ENCODE measurements at regions not wholly inside any gene's neighbourhood (a gene's known extent, or its start where the extent isn't known, plus 50 kb on each side); places are given as distances from the start of the nearest gene placed in this dataset.

GRCh38 chr20:52682237-52682636 is 289.9 kb upstream of the TSHZ2 start:
- TF ChIP-seq TAF1 (IDR thresholded peaks at IDR 0.05; ENCODE audit: low read depth) (no peak), REST (IDR thresholded peaks at IDR 0.05; ENCODE audit: low read depth) (no peak), ZBTB7A (IDR thresholded peaks at IDR 0.05; ENCODE audit: low read depth) (no peak), USF1 (IDR thresholded peaks at IDR 0.05) (no peak)

DNA sequence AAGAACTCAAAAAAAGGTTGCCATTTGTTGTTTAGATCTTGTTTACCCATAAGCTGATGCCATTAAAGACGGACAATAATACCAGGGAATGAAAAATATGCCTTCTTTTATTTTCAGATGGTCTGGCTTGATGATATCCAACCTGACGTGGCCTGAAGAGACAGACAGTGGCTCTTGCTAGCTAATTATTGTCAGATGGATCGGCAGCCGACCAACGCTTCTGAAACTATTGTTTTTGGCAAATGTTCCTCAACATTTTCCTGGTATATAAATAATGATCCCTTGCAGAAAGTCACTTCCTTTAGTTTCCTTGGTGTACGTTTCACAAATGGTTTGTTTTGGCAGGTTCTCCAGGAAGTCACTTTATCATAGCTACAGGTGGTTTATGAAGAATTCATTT is 290.9 kb upstream of the TSHZ2 start:
- TF ChIP-seq FOXM1 (IDR thresholded peaks at IDR 0.05; ENCODE audit: borderline replicate concordance, low read depth) (no peak), EGR1 (IDR thresholded peaks at IDR 0.05) (no peak)

DNA sequence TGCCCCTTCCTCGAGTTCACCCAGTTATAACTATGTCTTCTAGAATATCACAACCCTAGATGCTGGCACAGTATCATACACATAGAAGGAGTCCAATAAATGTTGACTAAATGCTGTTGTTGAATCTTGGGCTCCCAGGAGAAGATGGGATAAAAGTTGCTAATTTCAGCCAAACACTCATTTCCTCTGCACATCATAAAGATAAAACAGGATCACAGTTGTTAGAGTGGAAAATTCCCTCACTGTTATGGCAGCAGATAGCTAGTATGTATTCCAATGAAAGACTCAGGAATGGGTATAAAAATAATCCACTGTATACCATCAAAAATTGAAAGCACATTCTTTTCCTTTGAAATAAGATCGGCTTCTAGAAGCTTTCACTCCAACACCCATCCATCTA is 294.9 kb upstream of the TSHZ2 start:
- TF ChIP-seq TEAD4 (IDR thresholded peaks at IDR 0.05): no peak
- TF ChIP-seq CREB1 (IDR thresholded peaks at IDR 0.05; ENCODE audit: low read depth): no peak
- no peak for TF ChIP-seq FOXM1 (IDR thresholded peaks at IDR 0.05; ENCODE audit: borderline replicate concordance, low read depth)
- no peak for TF ChIP-seq NFIC (IDR thresholded peaks at IDR 0.05)
- no peak for TF ChIP-seq EGR1 (IDR thresholded peaks at IDR 0.05)
- TF ChIP-seq ZBTB7A (IDR thresholded peaks at IDR 0.05; ENCODE audit: low read depth): no peak
- TF ChIP-seq REST (IDR thresholded peaks at IDR 0.05; ENCODE audit: low read depth): no peak
- no peak for TF ChIP-seq YY1 (IDR thresholded peaks at IDR 0.05; ENCODE audit: low read depth)
- no peak for TF ChIP-seq USF1 (IDR thresholded peaks at IDR 0.05)
- no peak for TF ChIP-seq RAD21 (IDR thresholded peaks at IDR 0.05; ENCODE audit: low read depth)
- no peak for TF ChIP-seq TAF1 (IDR thresholded peaks at IDR 0.05; ENCODE audit: low read depth)
- TF ChIP-seq EP300 (IDR thresholded peaks at IDR 0.05; ENCODE audit: borderline replicate concordance): no peak
- TF ChIP-seq TCF12 (IDR thresholded peaks at IDR 0.05; ENCODE audit: low read depth): no peak
- TF ChIP-seq, protein P1, sequence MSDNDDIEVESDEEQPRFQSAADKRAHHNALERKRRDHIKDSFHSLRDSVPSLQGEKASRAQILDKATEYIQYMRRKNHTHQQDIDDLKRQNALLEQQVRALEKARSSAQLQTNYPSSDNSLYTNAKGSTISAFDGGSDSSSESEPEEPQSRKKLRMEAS (IDR thresholded peaks at IDR 0.05): no peak

GRCh38 chr20:52676283-52676995 is 295.7 kb upstream of the TSHZ2 start:
- TF ChIP-seq TAF1 (IDR thresholded peaks at IDR 0.05; ENCODE audit: low read depth) (no peak), FOXM1 (IDR thresholded peaks at IDR 0.05; ENCODE audit: borderline replicate concordance, low read depth) (no peak), CREB1 (IDR thresholded peaks at IDR 0.05; ENCODE audit: low read depth) (no peak), REST (IDR thresholded peaks at IDR 0.05; ENCODE audit: low read depth) (no peak), USF1 (IDR thresholded peaks at IDR 0.05) (no peak), EGR1 (IDR thresholded peaks at IDR 0.05) (no peak)

GRCh38 chr20:52675375-52675774 is 296.8 kb upstream of the TSHZ2 start:
- TF ChIP-seq USF1 (IDR thresholded peaks at IDR 0.05) (no peak), TCF12 (IDR thresholded peaks at IDR 0.05; ENCODE audit: low read depth) (no peak), REST (IDR thresholded peaks at IDR 0.05; ENCODE audit: low read depth) (no peak), YY1 (IDR thresholded peaks at IDR 0.05; ENCODE audit: low read depth) (no peak), EP300 (IDR thresholded peaks at IDR 0.05; ENCODE audit: borderline replicate concordance) (no peak), CEBPB (IDR thresholded peaks at IDR 0.05) (no peak), TAF1 (IDR thresholded peaks at IDR 0.05; ENCODE audit: low read depth) (no peak), FOXM1 (IDR thresholded peaks at IDR 0.05; ENCODE audit: borderline replicate concordance, low read depth) (no peak)
- TF ChIP-seq, protein P1 (IDR thresholded peaks at IDR 0.05): no peak
